ENCODE measurements at regions not wholly inside any gene's neighbourhood (a gene's known extent, or its start where the extent isn't known, plus 50 kb on each side); places are given as distances from the start of the nearest gene placed in this dataset.

DNA sequence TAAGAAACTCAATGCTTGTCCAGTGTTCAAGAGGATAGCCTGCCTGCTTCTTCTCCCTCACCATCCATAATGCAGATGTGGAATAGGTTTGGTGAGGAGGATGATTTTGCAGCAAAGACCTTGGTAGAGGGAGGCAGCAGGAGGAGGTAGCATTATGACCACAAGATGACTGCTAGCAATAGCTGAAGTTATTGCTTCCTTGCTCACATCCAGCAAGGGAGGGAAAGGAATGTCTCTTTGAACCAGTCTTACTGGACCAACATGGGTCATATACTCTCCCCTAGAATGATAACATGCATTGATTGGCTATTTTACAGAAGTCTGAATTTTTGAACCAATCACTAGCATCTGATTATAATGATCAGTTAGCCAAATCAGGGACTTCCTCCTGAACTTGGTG, 607.6 kb downstream of the EBF1 start (continued):
- TF ChIP-seq, protein P1, sequence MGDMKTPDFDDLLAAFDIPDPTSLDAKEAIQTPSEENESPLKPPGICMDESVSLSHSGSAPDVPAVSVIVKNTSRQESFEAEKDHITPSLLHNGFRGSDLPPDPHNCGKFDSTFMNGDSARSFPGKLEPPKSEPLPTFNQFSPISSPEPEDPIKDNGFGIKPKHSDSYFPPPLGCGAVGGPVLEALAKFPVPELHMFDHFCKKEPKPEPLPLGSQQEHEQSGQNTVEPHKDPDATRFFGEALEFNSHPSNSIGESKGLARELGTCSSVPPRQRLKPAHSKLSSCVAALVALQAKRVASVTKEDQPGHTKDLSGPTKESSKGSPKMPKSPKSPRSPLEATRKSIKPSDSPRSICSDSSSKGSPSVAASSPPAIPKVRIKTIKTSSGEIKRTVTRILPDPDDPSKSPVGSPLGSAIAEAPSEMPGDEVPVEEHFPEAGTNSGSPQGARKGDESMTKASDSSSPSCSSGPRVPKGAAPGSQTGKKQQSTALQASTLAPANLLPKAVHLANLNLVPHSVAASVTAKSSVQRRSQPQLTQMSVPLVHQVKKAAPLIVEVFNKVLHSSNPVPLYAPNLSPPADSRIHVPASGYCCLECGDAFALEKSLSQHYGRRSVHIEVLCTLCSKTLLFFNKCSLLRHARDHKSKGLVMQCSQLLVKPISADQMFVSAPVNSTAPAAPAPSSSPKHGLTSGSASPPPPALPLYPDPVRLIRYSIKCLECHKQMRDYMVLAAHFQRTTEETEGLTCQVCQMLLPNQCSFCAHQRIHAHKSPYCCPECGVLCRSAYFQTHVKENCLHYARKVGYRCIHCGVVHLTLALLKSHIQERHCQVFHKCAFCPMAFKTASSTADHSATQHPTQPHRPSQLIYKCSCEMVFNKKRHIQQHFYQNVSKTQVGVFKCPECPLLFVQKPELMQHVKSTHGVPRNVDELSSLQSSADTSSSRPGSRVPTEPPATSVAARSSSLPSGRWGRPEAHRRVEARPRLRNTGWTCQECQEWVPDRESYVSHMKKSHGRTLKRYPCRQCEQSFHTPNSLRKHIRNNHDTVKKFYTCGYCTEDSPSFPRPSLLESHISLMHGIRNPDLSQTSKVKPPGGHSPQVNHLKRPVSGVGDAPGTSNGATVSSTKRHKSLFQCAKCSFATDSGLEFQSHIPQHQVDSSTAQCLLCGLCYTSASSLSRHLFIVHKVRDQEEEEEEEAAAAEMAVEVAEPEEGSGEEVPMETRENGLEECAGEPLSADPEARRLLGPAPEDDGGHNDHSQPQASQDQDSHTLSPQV (IDR thresholded peaks at IDR 0.05) = no peak
- no peak for TF ChIP-seq RFX5 (IDR thresholded peaks at IDR 0.05; ENCODE audit: low read depth, low read length)

DNA sequence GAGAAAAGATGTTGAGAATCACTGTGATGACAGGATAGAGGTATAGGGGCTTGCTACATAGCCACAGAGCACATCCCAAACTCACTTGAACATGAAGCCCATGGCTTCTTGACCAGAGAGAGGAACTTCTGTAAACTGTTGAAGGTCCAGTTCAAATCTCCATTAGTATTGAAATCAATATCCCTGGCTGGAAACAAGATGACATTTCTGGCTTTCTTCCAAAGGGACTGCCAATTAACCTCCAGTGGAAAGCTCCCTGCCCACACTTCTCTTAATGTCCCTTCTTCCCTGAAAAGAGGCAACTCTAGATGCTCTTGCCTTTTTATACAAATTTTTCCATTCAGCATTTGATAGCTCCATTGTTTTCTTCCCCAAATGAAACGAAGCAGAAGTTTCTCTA, 612.1 kb downstream of the EBF1 start:
- RAD21 ChIA-PET (ENCODE audit: unreplicated experiment) = no interaction called here
- TF ChIP-seq, protein P2, sequence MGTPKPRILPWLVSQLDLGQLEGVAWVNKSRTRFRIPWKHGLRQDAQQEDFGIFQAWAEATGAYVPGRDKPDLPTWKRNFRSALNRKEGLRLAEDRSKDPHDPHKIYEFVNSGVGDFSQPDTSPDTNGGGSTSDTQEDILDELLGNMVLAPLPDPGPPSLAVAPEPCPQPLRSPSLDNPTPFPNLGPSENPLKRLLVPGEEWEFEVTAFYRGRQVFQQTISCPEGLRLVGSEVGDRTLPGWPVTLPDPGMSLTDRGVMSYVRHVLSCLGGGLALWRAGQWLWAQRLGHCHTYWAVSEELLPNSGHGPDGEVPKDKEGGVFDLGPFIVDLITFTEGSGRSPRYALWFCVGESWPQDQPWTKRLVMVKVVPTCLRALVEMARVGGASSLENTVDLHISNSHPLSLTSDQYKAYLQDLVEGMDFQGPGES (IDR thresholded peaks at IDR 0.05) = no peak
- no peak for TF ChIP-seq POU2F2 (IDR thresholded peaks at IDR 0.05; ENCODE audit: borderline replicate concordance, low read depth, low read length)
- no peak for TF ChIP-seq TCF12 (IDR thresholded peaks at IDR 0.05; ENCODE audit: low read depth, low read length)
- no peak for TF ChIP-seq ZBED1 (IDR thresholded peaks at IDR 0.05; ENCODE audit: borderline replicate concordance)
- no peak for TF ChIP-seq IKZF2 (IDR thresholded peaks at IDR 0.05)
- TF ChIP-seq, protein P3, sequence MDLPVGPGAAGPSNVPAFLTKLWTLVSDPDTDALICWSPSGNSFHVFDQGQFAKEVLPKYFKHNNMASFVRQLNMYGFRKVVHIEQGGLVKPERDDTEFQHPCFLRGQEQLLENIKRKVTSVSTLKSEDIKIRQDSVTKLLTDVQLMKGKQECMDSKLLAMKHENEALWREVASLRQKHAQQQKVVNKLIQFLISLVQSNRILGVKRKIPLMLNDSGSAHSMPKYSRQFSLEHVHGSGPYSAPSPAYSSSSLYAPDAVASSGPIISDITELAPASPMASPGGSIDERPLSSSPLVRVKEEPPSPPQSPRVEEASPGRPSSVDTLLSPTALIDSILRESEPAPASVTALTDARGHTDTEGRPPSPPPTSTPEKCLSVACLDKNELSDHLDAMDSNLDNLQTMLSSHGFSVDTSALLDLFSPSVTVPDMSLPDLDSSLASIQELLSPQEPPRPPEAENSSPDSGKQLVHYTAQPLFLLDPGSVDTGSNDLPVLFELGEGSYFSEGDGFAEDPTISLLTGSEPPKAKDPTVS (IDR thresholded peaks at IDR 0.05; ENCODE audit: low read depth, low read length) = no peak
- no peak for TF ChIP-seq TBL1XR1 (IDR thresholded peaks at IDR 0.05; ENCODE audit: low read depth, low read length)
- TF ChIP-seq IKZF1 (conservative IDR thresholded peaks at IDR 0.05) = no peak
- TF ChIP-seq, protein P4, sequence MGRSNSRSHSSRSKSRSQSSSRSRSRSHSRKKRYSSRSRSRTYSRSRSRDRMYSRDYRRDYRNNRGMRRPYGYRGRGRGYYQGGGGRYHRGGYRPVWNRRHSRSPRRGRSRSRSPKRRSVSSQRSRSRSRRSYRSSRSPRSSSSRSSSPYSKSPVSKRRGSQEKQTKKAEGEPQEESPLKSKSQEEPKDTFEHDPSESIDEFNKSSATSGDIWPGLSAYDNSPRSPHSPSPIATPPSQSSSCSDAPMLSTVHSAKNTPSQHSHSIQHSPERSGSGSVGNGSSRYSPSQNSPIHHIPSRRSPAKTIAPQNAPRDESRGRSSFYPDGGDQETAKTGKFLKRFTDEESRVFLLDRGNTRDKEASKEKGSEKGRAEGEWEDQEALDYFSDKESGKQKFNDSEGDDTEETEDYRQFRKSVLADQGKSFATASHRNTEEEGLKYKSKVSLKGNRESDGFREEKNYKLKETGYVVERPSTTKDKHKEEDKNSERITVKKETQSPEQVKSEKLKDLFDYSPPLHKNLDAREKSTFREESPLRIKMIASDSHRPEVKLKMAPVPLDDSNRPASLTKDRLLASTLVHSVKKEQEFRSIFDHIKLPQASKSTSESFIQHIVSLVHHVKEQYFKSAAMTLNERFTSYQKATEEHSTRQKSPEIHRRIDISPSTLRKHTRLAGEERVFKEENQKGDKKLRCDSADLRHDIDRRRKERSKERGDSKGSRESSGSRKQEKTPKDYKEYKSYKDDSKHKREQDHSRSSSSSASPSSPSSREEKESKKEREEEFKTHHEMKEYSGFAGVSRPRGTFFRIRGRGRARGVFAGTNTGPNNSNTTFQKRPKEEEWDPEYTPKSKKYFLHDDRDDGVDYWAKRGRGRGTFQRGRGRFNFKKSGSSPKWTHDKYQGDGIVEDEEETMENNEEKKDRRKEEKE (IDR thresholded peaks at IDR 0.05) = no peak
- TF ChIP-seq MEF2B (IDR thresholded peaks at IDR 0.05; ENCODE audit: partially characterized antibody, poor library complexity, severe bottlenecking) = no peak
- TF ChIP-seq POLR2AphosphoS2 (IDR thresholded peaks at IDR 0.05; ENCODE audit: low read depth, low read length) = no peak
- TF ChIP-seq ATF7 (IDR thresholded peaks at IDR 0.05; ENCODE audit: low read depth) = no peak
- no peak for TF ChIP-seq SP1 (IDR thresholded peaks at IDR 0.05; ENCODE audit: low read depth, low read length)

More for the DNA sequence above, 612.1 kb downstream of the EBF1 start:
- no peaks in the 10 kb centered on the region for H4K20me1 ChIP-seq (ENCODE audit: control insufficient read depth, insufficient read depth)
- intact Hi-C loops (cut with micrococcal nuclease; ENCODE audit: unreplicated experiment) = no loop called here
- H3K4me2 ChIP-seq (ENCODE audit: control insufficient read depth, insufficient read depth) = no peak overlapping the region
- no peak overlapping the region for H3K27ac ChIP-seq (ENCODE audit: control insufficient read depth, insufficient read depth)
- no peak overlapping the region for H2AFZ ChIP-seq (ENCODE audit: control insufficient read depth, low read depth, low read length)
- ChIA-PET POLR2A (no interaction called here), CTCF (interaction anchor here (0.7 to 1.1 kb wide), 2 partner anchors 31 to 128 kb away, joined by 3 read pairs; no protein-coding TSS in a partner anchor), SMC1A (ENCODE audit: uncharacterized antibody, unreplicated experiment) (interaction anchor here (0.7 to 0.9 kb wide), 2 partner anchors 9 to 11 kb away, joined by 4 read pairs; no protein-coding TSS in a partner anchor)
- no peaks in the 10 kb centered on the region for H3K27me3 ChIP-seq (replicated peaks in 1 of 2; ENCODE audit: control insufficient read depth in 2 of 2, insufficient read depth in 2 of 2, low read length in 1 of 2)
- no peak for DNase-seq (ENCODE audit: low read depth, low spot score)
- no TSS peak for BruUV-seq (replicated peaks)
- in situ Hi-C loops (cut with MboI) = no loop called here
- no peak for FAIRE-seq
- H3K9ac ChIP-seq (ENCODE audit: control insufficient read depth, insufficient read depth, low read length) = no peak overlapping the region
- H3K79me2 ChIP-seq (ENCODE audit: control insufficient read depth, insufficient read depth, low read length) = no peaks in the 10 kb centered on the region
- 0% methylated on average over 1 of the region's 1 CpG for WGBS (ENCODE audit: insufficient coverage, insufficient replicate concordance, low lambda C conversion rate, missing lambda C conversion rate)
- H3K4me1 ChIP-seq (ENCODE audit: control insufficient read depth, insufficient read depth, low read length) = no peaks in the 10 kb centered on the region
- no peak overlapping the region for H3K4me3 ChIP-seq
- no peak for ATAC-seq
- H3K9me3 ChIP-seq (replicated peaks; ENCODE audit: control insufficient read depth, insufficient read depth, low read length) = no peaks in the 10 kb centered on the region
- H3K36me3 ChIP-seq (ENCODE audit: control insufficient read depth in 2 of 2, insufficient read depth in 2 of 2, low read length in 1 of 2) = no peaks in the 10 kb centered on the region
